OCI-LY7 (cell line): ENCODE measurements at regions not wholly inside any gene's neighbourhood (a gene's known extent, or its start where the extent isn't known, plus 50 kb on each side); places are given as distances from the start of the nearest gene placed in this dataset.

Source experiments
- BruUV-seq: library from RNA; stranded (reverse); fragments of 400-500 nt; replicated peaks from 2 replicates; lab custom pipeline; 2021; lab: Mats Ljungman, UMichigan
- CTCF ChIA-PET: fragments of 300-600 bp; sonication (Branson Sonifier 250); formaldehyde crosslinking; loops from one replicate; lab custom pipeline; 2022; ENCODE audit warnings: antibody characterized with exemption; ENCODE audit not compliant: unreplicated experiment; lab: Charles Lee
- POLR2A ChIA-PET: fragments of 300-600 bp; sonication (Branson Sonifier 250); formaldehyde crosslinking; loops from one replicate; lab custom pipeline; 2022; ENCODE audit warnings: antibody characterized with exemption; lab: Charles Lee
- DNase-seq: peaks from one replicate; pipeline ENCODE4 v3.0.0-alpha.2; 2015; ENCODE audit warnings: low spot score
- H2AFZ ChIP-seq: fragments of 200-600 bp; sonication (generic), shearing (Covaris generic); 2 replicates; pipeline ENCODE4 v1.6.1; 2014; ENCODE audit warnings: mild to moderate bottlenecking, antibody characterized with exemption, low read length, moderate library complexity
- H3K27ac ChIP-seq: fragments of 200-600 bp; sonication (generic); 2 replicates; pipeline ENCODE4 v1.5.1; 2014; ENCODE audit warnings: mixed run types, low read depth, mild to moderate bottlenecking, moderate library complexity, low read length, inconsistent platforms; ENCODE audit not compliant: poor library complexity, severe bottlenecking
- H3K36me3 ChIP-seq: fragments of 200-600 bp; sonication (generic); 2 replicates; pipeline ENCODE4 v1.6.1; 2014; ENCODE audit warnings: mild to moderate bottlenecking, antibody characterized with exemption, low read length, moderate library complexity, mixed read lengths; ENCODE audit not compliant: insufficient read depth
- H3K4me1 ChIP-seq: fragments of 200-600 bp; sonication (generic); 2 replicates; pipeline ENCODE4 v1.5.1; 2014; ENCODE audit warnings: mild to moderate bottlenecking, low read length; ENCODE audit not compliant: insufficient read depth, poor library complexity, severe bottlenecking
- H3K4me2 ChIP-seq: fragments of 200-600 bp; sonication (generic); 2 replicates; pipeline ENCODE4 v1.6.1; 2014; ENCODE audit warnings: mild to moderate bottlenecking, low read length
- H3K4me3 ChIP-seq: fragments of 200-600 bp; sonication (generic); 2 replicates; pipeline ENCODE4 v1.5.1; 2014; ENCODE audit warnings: mild to moderate bottlenecking, low read depth, low read length; ENCODE audit not compliant: poor library complexity, severe bottlenecking
- H3K79me2 ChIP-seq: fragments of 200-600 bp; sonication (generic); 2 replicates; pipeline ENCODE4 v1.6.1; 2016; ENCODE audit warnings: low read depth, mild to moderate bottlenecking, low read length, moderate library complexity, mixed read lengths; ENCODE audit not compliant: insufficient read depth
- H3K9me2 ChIP-seq: fragments of 200-600 bp; sonication (generic); 2 replicates; pipeline ENCODE4 v1.6.1; 2016; ENCODE audit warnings: mild to moderate bottlenecking, low read length, mixed read lengths; ENCODE audit not compliant: insufficient read depth
- H3K9me3 ChIP-seq: fragments of 200-600 bp; sonication (generic); 2 replicates; pipeline ENCODE4 v1.6.1; 2014; ENCODE audit warnings: mild to moderate bottlenecking, mixed run types, low read length, mixed read lengths
- H4K20me1 ChIP-seq: fragments of 200-600 bp; sonication (generic); 2 replicates; pipeline ENCODE4 v1.6.1; 2014; ENCODE audit warnings: mild to moderate bottlenecking, antibody characterized with exemption, low read length, moderate library complexity, mixed read lengths; ENCODE audit not compliant: insufficient read depth
- CTCF ChIP-seq: fragments of 200-600 bp; sonication (generic); conservative IDR thresholded peaks from 2 replicates; pipeline ENCODE4 v1.5.1; 2014; ENCODE audit warnings: mild to moderate bottlenecking, antibody characterized with exemption, low read length, moderate library complexity, mixed read lengths
- EZH2phosphoT487 ChIP-seq: fragments of 200-600 bp; sonication (generic); IDR thresholded peaks from 2 replicates; pipeline ENCODE4 v1.6.1; 2018; ENCODE audit warnings: low read depth, borderline replicate concordance, mild to moderate bottlenecking, mixed run types, antibody characterized with exemption, low read length, moderate library complexity, mixed read lengths
- intact Hi-C: fragments of 100-400 bp; cut with micrococcal nuclease; formaldehyde crosslinking; loops from one replicate; pipeline ENCODE4 v1.10.0; 2022; ENCODE audit not compliant: unreplicated experiment

DNA sequence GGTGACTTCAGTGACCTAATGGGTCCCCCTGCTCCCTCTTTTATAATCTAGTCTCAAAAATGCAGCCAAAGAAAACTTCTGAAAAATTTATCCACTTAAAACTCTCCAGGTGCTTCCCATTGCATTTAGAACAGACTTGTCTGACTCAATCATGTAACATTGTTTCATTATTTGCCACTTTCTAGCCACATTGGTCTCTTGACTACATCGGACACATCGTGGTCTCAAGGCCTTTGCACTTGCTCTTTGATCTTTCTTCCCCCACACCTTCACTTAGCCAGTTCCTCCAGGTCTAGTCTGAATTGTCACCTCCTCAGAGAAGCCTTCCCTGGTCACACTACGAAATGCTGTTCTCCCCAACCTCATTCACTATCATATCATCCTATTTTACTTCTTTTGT lies 97.0 kb upstream of the E2F8 start:
- TF ChIP-seq EZH2phosphoT487 (no peak), CTCF (no peak)
- H3K36me3 ChIP-seq: no peaks in the 10 kb centered on the region
- no peaks in the 10 kb centered on the region for H3K4me1 ChIP-seq
- POLR2A ChIA-PET: interaction anchor here (0.7 kb wide), 1 partner anchor 435 kb away, joined by 3 read pairs; no protein-coding TSS in a partner anchor
- intact Hi-C loops: no loop called here
- no peak for DNase-seq
- CTCF ChIA-PET: no interaction called here
- BruUV-seq: no TSS peak
- H4K20me1 ChIP-seq: no peaks in the 10 kb centered on the region
- H3K9me3 ChIP-seq: no peaks in the 10 kb centered on the region
- no peak overlapping the region for H3K4me3 ChIP-seq
- H2AFZ ChIP-seq: no peak overlapping the region
- H3K27ac ChIP-seq: no peak overlapping the region
- no peaks in the 10 kb centered on the region for H3K9me2 ChIP-seq
- H3K4me2 ChIP-seq: no peak overlapping the region
- no peaks in the 10 kb centered on the region for H3K79me2 ChIP-seq

GRCh38 chr11:19336331-19336730 lies 95.6 kb upstream of the E2F8 start:
- no peaks in the 10 kb centered on the region for H3K9me3 ChIP-seq
- H3K9me2 ChIP-seq: no peaks in the 10 kb centered on the region
- H3K79me2 ChIP-seq: no peaks in the 10 kb centered on the region
- no peaks in the 10 kb centered on the region for H3K4me1 ChIP-seq
- BruUV-seq: no TSS peak
- no peak for TF ChIP-seq CTCF
- TF ChIP-seq EZH2phosphoT487: no peak
- H2AFZ ChIP-seq: no peak overlapping the region
- ChIA-PET POLR2A (interaction anchor here (0.5 to 1.0 kb wide), 3 partner anchors 28 to 498 kb away, joined by 3 read pairs; no protein-coding TSS in a partner anchor), CTCF (no interaction called here)
- DNase-seq: no peak
- no peak overlapping the region for H3K4me2 ChIP-seq
- no peak overlapping the region for H3K4me3 ChIP-seq
- no peaks in the 10 kb centered on the region for H4K20me1 ChIP-seq
- intact Hi-C loops: no loop called here
- no peaks in the 10 kb centered on the region for H3K36me3 ChIP-seq
- no peak overlapping the region for H3K27ac ChIP-seq

DNA sequence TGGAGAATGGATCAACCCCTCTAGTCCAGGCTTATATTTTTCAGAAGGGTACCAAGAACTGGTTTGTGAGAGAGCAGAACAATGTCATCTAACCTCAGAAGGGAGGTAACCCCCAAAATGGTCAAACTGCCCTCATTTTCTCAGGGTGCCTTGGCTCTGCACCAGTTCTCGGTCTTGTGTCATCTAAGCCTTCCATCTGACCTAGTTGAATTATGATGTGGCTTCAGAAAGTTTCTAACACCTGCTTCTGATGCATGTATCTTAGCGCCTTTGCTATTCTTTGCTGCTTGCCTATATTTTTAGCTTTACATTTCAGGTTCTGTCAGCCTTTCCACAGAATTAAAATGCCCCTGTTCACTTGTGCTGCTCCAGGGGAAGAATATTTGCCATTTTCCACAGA lies 91.7 kb upstream of the E2F8 start:
- H3K4me3 ChIP-seq: no peak overlapping the region
- no peak overlapping the region for H3K27ac ChIP-seq
- H3K4me2 ChIP-seq: no peak overlapping the region
- no peak overlapping the region for H2AFZ ChIP-seq
- H3K4me1 ChIP-seq: no peaks in the 10 kb centered on the region
- ChIA-PET POLR2A (interaction anchor here (1.2 kb wide), 1 partner anchor 131 kb away, joined by 3 read pairs; no protein-coding TSS in a partner anchor), CTCF (no interaction called here)
- H3K9me2 ChIP-seq: no peaks in the 10 kb centered on the region
- no TSS peak for BruUV-seq
- H3K79me2 ChIP-seq: no peaks in the 10 kb centered on the region
- no peaks in the 10 kb centered on the region for H4K20me1 ChIP-seq
- intact Hi-C loops: no loop called here
- H3K9me3 ChIP-seq: no peaks in the 10 kb centered on the region
- H3K36me3 ChIP-seq: no peaks in the 10 kb centered on the region
- DNase-seq: no peak
- no peak for TF ChIP-seq CTCF
- no peak for TF ChIP-seq EZH2phosphoT487
